ENCODE measurements at regions not wholly inside any gene's neighbourhood (a gene's known extent, or its start where the extent isn't known, plus 50 kb on each side); places are given as distances from the start of the nearest gene placed in this dataset.
"Not testable (repeated sequence)": the region's sequence is repeated elsewhere in the genome, so short reads cannot be mapped to it uniquely, and the experiment has no call there.

- not testable (repeated sequence) for DNase-seq
Measured at GRCh38 chr10:46810222-46810621, 101.0 kb upstream of the PTPN20 start.

GRCh38 chr10:46816126-46816525 lies 95.1 kb upstream of the PTPN20 start:
- DNase-seq: not testable (repeated sequence)

- not testable (repeated sequence) for DNase-seq
Measured at GRCh38 chr10:46840393-46841050, 70.7 kb upstream of the PTPN20 start.

- DNase-seq: not testable (repeated sequence)
Measured at GRCh38 chr10:46841051-46841593, 70.1 kb upstream of the PTPN20 start.

- not testable (repeated sequence) for DNase-seq
Measured at GRCh38 chr10:46845194-46845593, 66.0 kb upstream of the PTPN20 start.

- DNase-seq: not testable (repeated sequence)
Measured at GRCh38 chr10:46845640-46846039, 65.6 kb upstream of the PTPN20 start.

GRCh38 chr10:46860753-46861152 lies 50.5 kb upstream of the PTPN20 start:
- DNase-seq: not testable (repeated sequence)

Measured in NCI-H2227 treated with DMSO at 0.1 percent for 48 hours (cell line).